ENCODE measurements at regions not wholly inside any gene's neighbourhood (a gene's known extent, or its start where the extent isn't known, plus 50 kb on each side); places are given as distances from the start of the nearest gene placed in this dataset.
A peak's percentile ranks its signal among the peaks of the same experiment; 100 is the strongest.

- Histone ChIP-seq H3K4me1 (peaks cover 0 to 56% (median 20%) of the 10 kb centered on the region in 9 donors), H3K9me3 (peaks cover 0 to 17% (median 0%) of the 10 kb centered on the region in 11 donors), H3K27ac (peak overlapping the region in 1 of 10 donors; percentile 10), H3K27me3 (peaks cover 0 to 2% (median 0%) of the 10 kb centered on the region in 7 donors), H3K36me3 (no peaks in the 10 kb centered on the region), H3K4me3 (no peak overlapping the region)
- DNase-seq (no peak), ATAC-seq (no peak)
- intact Hi-C loops (cut with DNase I), result loop anchor here in 3 of 10 donors (10.0 kb wide), 2 partner anchors 107 to 117 kb away; no protein-coding TSS in a partner anchor
- no peak for TF ChIP-seq CTCF (IDR thresholded peaks at IDR 0.05)
- 53 to 58% methylated on average over 1 of the region's 1 CpG for WGBS, 2 donors
Observed at GRCh38 chr4:52247941-52248340, 196.8 kb downstream of the SPATA18 start.

DNA sequence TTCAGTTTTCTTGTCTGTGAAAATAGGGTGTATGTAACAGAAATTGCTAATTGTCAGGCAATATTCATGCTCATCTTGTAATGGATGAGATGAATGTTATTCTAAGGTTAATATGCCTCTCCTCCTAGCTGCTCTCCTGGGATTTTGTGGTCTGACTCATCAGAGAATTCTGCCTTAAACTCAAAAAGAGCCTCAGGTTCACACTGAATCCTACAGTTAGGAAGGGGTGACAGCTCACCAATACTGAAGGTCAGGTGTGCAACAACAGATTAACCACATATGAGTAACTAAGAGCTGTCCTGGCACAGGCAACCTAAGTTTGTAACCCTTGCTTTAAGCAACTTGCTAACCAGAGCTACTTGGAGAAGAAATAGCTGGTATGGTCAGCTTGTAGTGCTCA, 197.7 kb downstream of the SPATA18 start:
- no peak for TF ChIP-seq CTCF (IDR thresholded peaks at IDR 0.05)
- Histone ChIP-seq H3K27ac (no peak overlapping the region), H3K27me3 (no peaks in the 10 kb centered on the region), H3K36me3 (no peaks in the 10 kb centered on the region), H3K9me3 (peaks cover 0 to 17% (median 0%) of the 10 kb centered on the region in 11 donors), H3K4me3 (no peak overlapping the region), H3K4me1 (peaks cover 0 to 54% (median 20%) of the 10 kb centered on the region in 9 donors)
- DNase-seq (no peak), ATAC-seq (no peak)
- intact Hi-C loops (cut with DNase I), result loop anchor here in 3 of 10 donors (10.0 kb wide), 2 partner anchors 106 to 116 kb away; no protein-coding TSS in a partner anchor

DNA sequence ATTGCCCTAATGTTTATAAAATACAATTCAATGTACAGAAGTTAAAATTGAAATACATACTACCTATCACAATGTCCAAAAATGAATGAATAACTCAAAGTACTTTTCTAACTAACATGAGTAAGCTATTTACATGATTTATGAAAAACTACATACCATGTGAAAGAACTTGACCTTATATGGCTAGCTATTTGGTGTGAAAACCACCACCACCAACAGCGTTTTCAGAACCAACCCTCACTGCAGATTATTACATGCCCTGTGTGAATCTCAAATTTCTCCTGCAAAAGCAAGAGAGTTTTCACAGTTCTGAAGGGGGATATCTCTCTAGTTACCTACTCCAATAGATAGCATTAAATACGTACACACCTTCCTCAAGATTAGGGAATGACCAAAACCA, 198.5 kb downstream of the SPATA18 start:
- no peak for TF ChIP-seq CTCF (IDR thresholded peaks at IDR 0.05)

DNA sequence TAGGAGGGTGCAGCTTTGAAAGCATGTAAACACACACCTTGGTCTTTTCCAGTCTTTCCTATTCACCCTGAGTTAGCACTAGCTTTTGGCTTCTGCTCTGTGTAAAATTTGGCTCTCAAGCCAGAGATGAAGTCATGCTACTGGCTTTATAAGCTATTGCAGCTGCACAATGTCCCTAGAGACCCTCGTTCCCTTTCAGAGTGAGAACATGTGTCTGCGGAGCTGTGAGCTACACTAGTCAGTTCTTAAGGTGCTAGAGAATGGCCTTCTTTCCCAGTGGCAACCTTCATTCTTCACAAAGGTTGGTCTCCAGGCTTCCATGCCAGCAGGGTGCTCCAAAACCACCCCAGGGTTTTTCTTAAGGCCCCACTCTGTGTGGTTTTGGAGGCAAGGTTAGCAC, 199.1 kb downstream of the SPATA18 start:
- Histone ChIP-seq H3K4me1 (peaks cover 0 to 42% (median 13%) of the 10 kb centered on the region in 9 donors), H3K4me3 (no peak overlapping the region), H3K36me3 (no peaks in the 10 kb centered on the region), H3K27ac (peak overlapping the region in 1 of 10 donors; percentile 18), H3K27me3 (no peaks in the 10 kb centered on the region), H3K9me3 (peaks cover 0 to 17% (median 0%) of the 10 kb centered on the region in 11 donors)
- intact Hi-C loops (cut with DNase I), result no loop called here
- no peak for TF ChIP-seq CTCF (IDR thresholded peaks at IDR 0.05)
- 13 to 20% methylated on average over 2 of the region's 2 CpGs for WGBS, 2 donors
- ATAC-seq, result peak; percentile 85 to 97 (median 94)
- peak in 1 of 2 donors; percentile 80 for DNase-seq

More for the DNA sequence above, 198.5 kb downstream of the SPATA18 start:
- Histone ChIP-seq H3K9me3 (peaks cover 0 to 17% (median 0%) of the 10 kb centered on the region in 11 donors), H3K4me1 (peaks cover 0 to 48% (median 18%) of the 10 kb centered on the region in 9 donors), H3K36me3 (no peaks in the 10 kb centered on the region), H3K27ac (peak overlapping the region in 1 of 10 donors; percentile 18), H3K27me3 (no peaks in the 10 kb centered on the region), H3K4me3 (no peak overlapping the region)
- DNase-seq (no peak), ATAC-seq (no peak)
- intact Hi-C loops (cut with DNase I), result loop anchor here in 3 of 10 donors (10.0 kb wide), 2 partner anchors 105 to 115 kb away; no protein-coding TSS in a partner anchor
- WGBS, 2 donors, result 63 to 74% methylated on average over 2 of the region's 2 CpGs

Measured in heart right ventricle (tissue), 16 donors.